Activated CD4-positive, alpha-beta T cell treated with anti-CD3 and anti-CD28 coated beads for 4 hours (primary cell): ENCODE measurements at regions not wholly inside any gene's neighbourhood (a gene's known extent, or its start where the extent isn't known, plus 50 kb on each side); places are given as distances from the start of the nearest gene placed in this dataset.

ENCODE experiments used
- DNase-seq, 2 donors: peaks; one replicate each; pipeline ENCODE4 v3.0.0-alpha.2; 2020

DNA sequence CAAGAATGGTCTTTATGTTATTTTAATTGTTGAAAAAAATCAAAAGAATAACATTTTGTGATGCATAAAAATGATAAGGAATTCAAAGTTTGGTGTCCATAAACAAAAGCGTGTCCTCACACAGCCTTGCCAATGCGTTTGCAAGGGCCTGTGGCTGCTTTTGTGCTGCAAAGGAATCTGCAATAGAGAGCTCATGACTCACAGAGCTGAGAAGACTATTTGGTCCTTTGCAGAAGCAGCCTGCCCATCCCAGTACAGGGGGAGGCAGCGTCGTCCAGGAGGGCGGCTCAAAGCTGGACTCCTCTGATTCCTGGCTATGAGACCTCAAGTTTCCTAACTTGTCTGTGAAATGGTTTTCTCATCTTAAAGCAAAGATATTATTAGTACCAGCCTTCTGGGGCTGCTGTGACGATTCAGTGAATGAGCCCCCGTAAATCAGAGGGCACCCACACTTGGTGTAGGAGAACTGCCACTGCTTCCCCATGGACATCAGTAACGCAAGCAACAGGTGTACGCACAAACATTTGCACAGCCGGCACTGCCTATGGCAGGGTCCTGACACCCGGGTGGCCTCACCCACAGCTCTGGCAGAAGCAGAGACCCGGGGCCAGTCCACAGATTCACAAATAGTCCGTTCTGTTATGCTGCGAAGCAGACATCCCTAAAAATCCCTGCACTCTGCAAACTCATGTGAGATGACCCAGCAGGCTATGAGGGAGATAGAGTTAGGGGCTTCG lies 70.6 kb upstream of the ASAP2 start:
- DNase-seq, result no peak

DNA sequence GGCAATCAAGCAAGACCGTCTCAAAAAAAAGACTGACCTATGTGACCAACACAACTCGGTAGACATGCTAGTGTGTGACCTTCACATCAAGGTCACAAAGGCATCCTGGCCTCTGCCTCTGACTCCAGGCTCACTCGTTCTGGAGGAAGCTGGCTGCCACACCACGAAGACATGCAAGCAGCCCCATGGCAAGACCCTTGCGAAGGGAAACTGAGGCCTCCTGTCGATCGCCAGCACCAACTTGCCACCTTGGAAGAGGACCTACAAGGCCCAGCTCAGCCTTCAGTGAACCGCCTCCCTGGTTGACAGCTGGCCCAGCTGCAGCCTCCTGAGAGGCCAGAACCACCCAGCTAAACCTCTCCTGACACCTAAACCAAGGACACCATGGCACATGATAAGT lies 79.3 kb upstream of the ASAP2 start:
- no peak for DNase-seq

DNA sequence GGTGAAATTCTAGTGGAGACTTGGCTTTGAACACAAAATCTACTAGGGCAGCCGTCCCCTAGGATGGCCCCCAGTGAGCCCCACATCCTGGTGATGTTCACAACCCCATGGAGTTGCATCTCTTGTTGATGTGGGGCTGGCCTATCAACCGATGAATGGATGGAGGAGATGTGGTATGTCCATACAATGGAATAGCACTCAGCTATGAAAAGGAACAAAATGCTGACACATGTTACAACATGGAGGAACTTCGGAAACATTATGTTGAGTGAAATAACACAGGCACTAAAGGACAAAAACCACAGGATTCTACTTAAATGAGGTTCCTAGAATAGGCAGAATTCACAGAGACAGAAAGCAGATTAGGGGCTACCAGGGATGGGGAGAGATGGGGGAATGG lies 80.1 kb upstream of the ASAP2 start:
- DNase-seq, result no peak

DNA sequence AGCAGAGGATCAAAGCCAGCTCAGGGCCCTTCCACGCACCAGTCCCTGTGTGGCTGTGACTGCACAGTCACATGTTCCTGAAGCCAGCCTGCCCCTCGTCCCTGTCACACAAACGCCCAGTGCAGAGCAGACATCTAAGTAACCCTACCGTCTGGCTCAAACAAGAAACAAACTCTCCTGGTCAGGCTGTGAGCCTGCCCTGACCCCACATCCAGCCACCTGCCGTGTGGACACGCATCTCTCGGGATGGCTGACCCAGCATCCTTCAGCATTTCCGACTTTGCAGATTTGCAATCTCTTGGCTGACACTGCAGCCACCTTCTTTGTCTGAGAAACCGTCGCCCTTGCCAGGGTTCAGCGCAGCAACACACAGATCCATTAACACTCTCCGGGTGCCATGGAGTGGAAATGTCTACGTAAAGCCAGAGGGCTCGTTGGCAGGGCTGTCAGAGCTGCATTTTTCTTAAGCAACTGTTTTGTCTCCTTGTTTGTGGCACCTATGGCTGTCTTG lies 82.3 kb upstream of the ASAP2 start:
- no peak for DNase-seq

DNA sequence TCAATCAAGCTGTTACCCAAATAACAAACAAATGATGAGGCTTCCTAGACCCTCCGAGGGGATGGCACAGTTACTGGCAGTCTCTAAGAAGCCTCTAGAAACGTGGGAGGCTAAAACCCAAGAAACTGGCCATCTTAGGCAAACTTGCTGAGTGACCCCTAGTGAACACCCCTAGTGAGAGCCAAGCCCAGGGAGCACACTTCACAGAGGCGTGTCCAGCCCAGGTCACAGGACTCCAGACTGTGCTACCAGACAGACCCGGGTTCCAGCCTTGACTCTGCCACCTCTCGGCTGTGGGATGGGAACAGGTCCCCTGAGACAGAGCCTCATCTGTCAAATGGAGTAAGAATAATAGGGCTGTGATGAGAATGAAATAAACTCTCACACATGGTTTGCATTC lies 83.5 kb upstream of the ASAP2 start:
- DNase-seq, result no peak

DNA sequence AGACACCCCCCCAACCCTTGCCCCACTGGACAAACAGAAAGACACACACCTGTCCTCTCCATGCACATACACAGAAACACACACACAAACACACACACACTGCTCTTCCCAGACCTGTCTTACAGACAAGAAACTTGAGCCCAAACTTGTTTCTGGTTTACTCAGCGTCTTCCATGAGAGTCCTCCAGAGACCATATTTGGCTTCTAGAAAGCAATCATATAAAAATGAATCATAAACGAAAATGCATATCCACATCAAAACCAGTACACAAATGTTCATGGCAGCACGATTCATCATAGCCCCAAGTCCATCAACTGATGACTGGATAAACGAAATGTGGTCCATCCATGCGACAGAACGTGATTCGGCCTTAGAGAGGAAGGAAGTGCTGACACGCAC lies 84.2 kb upstream of the ASAP2 start:
- no peak for DNase-seq

DNA sequence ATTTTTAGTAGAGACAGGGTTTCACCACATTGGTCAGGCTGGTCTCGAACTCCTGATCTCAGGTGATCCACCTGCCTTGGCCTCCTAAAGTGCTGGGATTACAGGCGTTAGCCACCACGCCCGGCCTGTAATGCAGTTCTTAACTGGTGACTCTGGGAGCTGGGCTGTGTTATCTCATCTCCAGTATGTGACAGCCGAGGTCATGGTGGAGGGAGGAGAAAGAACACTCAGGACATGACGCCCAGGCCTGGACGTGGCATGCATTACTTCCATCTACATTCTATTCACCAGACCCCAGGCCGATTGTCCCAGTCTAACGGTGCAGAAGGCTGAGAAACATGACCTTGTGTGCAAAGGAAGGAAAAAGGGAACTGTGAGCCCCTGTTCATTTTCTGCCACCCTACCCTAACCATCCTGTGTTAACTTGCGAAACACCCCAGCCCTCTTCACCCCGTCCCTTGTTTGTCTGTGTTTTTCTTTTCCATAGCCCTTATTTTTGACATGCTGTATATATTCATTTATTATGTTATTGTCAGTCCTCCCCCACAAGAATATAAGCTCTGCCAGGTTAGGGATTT lies 88.1 kb upstream of the ASAP2 start:
- DNase-seq, result no peak

DNA sequence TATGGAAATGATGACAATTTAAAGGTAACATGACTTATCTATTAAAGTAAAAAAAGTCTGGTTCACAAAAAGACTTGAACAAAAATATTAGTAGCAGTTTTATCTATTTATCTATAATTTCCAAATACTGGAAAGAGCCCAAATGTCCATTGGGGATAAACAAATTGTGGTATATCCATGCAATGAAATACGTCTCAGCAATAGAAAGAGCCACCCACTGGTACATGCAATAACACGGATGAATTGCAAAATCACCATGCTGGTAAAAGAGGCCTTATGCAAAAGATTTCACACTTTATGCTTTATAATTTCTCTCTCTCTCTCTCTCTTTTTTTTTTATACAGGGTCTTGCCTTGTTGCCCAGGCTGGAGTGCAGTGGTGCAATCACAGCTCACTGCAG lies 91.4 kb upstream of the ASAP2 start:
- no peak for DNase-seq

DNA sequence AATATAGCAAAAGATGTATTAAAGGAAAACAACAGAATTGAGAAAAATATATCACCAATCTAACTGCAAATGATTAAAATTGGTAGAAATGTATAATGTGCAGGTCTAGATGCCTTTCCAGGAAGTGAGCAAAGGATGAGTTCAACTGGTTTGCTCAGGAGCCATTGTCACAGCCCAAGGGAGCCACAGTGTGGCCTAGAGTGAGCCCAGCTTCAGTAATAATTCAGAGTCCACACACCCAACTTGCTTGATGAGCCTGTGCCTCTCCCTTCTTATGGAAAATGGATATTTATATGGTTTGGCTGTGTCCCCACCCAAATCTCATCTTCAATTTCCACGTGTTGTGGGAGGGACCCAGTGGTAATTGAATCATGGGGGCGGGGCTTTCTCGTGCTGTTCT lies 92.2 kb upstream of the ASAP2 start:
- DNase-seq, result no peak

DNA sequence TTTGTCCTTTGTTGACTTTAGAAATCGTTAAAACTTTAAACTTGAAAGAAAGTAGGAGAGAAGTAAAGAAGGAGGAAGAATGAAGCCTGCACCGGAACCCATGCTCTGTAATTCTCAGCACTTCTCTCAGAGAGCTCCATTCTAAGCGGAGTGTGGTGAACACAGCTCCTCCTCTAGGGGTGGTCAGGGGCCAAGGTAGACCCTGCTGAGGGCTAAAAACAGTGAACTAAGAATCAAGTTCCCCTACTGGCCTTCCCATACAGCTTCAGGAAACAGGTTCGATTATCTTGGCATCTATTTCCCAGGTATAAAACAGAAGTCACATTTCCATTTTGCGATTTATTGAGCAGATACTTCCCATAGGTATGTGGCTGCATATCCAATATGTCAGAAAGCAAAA lies 92.7 kb upstream of the ASAP2 start:
- DNase-seq, result no peak

DNA sequence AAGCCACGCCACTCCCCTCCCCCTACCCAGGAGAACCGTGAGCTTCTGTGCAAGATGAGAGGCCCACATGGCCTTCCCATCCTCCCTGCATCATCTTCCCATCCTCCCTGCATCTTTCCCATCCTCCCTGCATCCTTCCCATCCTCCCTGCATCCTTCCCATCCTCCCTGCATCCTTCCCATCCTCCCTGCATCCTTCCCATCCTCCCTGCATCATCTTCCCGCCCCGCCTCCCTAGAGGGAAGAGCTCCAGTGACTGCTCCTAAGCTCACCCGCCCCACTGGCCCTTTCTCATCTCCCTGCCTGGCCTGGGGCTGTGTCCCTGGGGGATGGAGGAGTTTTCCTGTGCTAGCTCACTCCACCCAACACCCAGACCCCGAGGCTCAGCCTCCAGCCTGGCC lies 93.3 kb upstream of the ASAP2 start:
- no peak for DNase-seq

DNA sequence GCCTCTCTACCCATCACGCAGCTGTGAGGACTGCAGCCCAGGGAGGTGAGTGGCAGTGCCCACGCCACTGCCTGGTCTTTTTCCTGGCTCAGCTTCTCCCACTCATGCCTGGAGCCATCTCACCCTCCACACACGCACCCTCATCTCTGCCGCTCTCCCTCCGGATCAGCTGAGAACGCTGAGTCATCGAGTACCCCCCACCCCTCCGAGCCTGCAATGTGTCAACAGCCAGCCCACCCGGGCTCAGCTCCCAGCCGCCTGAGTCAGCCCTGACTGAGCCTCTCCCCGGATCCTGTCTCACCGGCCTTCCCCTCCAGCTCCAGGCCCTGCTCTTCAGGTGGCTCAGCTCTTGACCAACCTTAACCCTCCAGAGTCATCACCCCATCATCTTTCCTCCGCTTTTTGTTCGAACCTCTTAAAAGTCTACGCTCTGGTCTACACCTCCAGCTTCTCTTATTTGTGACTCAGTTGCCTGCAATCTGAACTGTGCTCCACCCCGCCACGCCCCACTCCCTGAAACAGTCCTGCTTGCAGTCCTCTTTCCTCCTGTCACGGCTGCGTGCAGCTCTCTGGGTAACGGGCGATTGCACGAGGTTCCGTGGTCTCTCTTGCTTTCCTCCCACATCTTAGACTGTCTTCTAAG lies 94.4 kb upstream of the ASAP2 start:
- no peak for DNase-seq

DNA sequence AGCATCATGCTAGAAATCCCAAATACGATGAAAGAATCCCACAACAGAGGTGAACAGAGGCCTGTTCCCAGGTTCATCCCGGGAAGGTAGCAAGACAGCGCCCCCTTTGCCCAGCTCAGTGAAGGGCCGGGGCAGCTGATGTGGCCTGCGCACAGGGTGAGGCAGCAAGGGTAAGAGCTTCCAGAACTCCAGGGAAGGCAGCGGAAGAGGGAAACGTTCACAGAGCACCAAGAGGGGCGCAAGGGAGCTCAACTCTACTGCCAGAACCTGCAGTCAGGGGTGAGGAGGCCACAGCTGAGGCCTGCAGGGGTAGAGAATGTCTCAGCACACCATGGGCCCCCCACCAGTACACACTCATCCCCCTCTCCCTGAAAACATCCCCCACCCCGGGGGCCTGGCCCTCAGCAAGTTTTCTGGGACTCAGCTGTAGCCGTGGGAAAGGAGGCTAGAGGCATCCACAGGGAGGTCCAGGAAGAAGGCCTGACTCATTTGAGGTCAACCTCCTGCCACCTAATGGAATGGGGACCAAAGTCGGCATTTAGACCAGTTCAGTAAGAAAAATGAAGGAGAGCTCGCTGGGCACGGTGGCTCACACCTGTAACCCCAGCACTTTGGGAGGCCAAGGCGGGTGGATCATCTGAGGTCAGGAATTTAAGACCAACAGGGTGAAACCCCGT lies 95.6 kb upstream of the ASAP2 start:
- no peak for DNase-seq

DNA sequence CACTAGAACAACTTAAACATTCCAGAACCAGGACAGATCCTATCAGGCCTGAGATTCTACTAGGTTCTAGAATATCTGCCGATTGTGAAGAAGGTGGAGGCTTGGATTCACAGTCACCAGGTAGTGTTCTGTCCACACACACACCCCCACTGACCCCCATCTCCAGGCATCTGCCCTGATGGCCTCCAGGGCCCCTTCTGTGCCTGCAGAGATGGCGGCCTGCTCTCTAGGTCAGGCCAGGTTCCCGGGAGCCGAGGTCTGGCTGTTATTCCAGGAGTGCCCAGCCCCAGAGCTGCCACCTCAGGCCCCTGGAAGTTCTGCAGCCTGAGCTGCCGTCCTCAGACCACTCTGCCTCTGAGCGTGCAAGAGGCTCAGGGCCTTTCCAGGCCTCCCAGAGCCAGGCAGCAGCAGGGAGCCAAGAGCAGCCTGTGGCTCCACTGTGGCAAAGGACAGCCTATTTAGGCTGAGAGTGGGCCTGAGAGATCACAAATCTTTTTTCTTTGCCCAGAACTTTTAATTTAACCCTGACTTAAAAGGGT lies 96.2 kb upstream of the ASAP2 start:
- no peak for DNase-seq

DNA sequence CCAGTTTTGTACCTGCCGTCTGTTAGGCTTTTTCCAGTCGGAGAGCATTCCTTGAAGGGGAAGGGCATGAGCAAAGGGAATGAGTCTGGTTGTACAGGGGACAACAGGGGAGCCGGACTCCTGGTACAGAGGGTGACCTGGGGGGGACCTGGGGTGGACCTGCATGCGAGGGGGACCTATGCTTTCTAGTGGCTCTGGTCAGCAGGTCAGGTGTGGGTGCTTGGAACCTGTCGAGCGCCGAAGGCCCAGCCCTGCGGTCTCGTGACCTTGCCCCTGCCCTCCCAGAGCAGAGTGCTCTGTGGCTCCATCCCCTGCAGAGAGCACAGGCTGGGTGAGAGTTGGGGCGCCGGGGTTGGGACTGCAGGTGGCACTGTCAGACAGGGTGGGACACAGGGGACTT lies 96.7 kb upstream of the ASAP2 start:
- DNase-seq, result no peak

DNA sequence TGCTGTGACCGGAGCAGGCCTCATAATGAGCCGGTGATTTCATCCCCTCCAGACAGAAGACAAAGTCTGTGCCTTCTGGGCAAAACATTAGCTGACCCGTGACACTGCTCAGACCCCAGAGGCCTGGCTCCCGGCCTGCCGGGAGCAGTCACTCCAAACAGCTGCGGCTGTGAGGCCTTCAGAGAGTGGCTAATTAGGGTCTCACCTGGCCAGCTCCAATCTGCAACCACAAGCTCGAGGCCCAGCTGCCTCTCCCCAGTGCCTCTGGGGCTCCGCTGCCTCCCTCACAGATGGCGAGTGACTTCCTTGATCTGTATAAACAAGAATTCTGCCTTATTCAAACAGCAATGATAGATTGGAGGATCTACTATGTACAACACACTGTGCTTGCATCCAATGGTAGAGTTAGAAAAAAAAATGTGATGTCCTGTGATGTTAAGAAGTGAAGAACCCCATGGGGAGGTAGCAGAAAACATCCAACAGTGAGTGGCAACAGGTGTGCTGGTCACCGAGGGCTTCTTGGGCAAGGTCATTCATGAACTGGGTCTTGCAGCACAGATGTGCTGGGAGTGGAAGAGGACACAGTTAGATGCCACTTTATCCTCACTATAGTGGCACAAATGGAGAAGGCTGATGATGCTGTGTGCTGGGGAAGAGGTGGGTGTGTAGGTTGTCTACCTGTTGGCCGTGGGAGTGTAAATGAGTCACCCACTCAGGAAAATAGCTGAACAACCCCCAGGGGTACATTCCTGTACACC lies 98.2 kb upstream of the ASAP2 start:
- DNase-seq, result no peak

DNA sequence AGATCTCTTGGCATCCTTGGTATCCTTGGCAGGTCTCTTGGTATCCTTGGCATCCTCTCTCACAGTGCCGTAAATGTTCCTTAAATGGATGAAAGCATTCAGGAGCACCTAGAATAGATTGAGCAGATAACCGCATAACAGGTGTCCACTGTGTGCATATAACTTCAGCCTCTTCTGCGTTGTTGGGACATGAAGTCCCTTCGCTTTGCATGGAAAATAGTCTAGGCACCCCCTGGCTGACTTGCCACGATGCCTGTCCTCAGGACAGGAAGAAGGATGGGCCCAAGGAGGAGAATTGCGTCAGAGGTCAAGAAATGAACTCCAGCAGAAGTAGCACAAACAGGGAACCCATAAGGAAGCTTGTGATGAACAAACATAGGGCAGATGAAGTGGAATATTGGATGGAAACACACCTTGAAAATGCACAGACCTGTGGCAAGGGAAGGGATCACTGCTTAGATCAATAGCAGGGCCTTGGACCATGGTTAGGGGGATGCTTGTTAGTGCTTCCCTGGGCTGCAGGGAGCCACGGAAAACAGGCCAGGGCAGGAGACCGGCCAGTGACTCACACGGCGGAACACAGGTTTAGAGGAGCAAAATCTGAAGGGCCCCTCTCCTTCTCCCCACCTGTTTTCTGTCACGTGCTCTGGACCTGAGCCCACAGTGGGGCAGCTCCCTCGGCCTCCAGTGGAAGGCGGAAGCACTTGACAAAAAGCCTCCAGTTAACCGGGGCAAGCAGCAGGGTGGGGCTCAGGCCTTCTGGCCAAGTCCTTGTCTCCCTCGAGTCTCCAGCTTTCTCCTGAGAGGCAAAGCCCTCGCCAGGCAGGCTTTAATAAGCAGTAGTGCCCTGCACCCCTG lies 99.2 kb upstream of the ASAP2 start:
- no peak for DNase-seq

DNA sequence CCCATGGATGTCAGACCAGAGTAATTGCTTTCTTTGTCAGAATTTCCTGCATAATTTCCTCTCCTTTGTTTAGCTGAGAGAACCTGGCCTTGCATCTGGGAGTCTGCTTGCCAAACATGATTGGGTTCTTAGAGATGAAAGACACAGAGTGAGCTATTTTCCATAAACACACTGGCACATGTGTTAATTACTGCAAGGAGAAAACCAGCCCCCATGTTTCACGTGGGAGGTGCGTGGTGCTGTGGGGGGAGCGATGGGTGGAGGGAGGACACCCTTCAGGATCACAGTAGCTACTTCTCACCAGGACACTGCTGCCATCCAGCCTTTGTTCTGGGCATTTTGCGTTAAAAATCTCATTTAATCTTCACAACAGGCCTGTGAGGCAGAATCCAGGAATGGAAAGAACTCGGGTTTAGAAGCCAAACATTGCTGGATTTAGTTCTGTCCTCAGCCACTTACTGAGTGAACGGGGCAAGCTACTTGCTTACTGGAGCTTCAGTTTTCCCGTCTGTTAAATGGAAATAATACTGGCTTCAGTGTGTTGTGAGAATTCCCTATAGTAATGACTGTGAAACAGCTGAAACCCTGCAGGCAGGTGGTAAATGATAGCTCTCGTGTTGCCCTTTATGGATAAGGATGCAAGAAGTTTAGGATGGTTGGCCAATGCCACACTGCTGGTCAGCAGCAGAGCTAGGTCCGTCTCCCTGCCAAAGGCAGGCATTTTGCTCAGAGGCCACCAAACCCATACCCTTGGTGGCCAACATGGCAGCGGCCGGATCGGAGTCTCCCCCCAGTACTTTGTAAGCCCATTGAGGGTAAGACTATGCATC lies 100.1 kb upstream of the ASAP2 start:
- no peak for DNase-seq

DNA sequence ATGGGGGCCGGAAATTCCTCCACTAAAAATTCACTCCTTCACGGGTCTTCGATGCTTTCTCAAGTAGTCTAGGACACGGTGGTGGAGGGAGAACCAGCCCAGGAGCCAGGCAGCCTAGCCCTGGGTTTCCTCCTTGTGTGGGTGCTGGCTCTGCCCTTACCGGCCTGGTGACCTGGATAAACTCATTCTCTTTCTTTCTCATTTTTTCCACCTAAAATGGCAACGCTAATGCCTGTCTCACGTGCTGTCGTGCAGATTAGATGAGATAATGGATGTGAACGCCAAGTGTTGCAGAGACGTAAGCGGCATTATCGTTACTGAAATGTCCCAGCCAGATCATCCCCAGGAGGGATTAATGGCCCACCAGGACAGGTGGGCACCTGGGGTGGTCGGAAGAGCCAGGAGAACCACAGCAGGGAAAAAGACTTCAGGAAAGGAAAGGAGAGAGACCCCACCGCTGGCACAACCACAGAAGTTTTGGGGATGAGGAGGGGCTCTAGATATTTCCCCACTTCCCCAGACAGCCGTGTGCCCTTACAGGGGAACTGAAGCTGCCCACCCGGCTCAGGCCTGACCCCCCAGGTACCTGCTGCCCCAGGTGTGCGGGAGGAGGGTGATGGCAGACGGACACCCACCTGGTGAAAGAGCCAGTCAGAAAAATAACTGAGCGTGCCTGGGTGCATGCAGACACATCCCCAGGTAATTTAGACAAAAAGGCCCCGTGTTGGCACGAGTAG lies 100.8 kb upstream of the ASAP2 start:
- no peak for DNase-seq

DNA sequence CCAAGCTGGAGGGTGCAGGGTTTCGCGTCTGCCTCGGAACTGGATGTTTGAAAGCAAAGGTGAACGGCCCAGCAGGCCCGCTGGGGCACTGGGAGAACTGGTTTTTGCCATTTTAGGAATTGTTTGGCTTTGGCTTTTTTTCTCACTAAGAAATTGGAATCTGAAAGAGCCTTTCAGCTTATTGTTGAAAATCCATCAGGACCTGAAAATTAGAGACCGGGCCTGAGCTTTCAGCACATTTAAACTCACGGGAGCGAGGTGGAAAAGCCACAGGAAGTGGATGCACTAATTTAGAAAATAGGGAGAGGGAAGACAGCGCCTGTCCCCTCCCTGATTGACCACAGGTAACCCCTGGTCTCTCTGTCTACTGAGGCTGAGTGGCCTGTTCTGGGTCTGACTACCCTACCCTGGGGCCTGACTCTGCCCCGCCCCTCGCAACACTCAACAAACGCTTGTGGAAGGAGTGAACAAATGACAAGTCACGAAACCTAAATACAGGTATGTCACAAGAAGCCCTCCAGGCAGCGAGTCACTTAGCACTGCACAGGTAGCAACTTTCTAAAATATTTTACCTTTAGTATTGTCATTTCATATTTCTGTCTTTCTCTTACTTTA lies 100.3 kb upstream of the MBOAT2 start:
- no peak for DNase-seq
